ENCODE measurements at regions not wholly inside any gene's neighbourhood (a gene's known extent, or its start where the extent isn't known, plus 50 kb on each side); places are given as distances from the start of the nearest gene placed in this dataset.

GRCh38 chr9:134267305-134267880 is 58.9 kb upstream of the RXRA start:
- TF ChIP-seq POLR2AphosphoS5 (IDR thresholded peaks at IDR 0.05; ENCODE audit: low read depth, low read length), result no peak
- TF ChIP-seq POLR2A (IDR thresholded peaks at IDR 0.05; ENCODE audit: low read depth, low read length), result no peak
- no peak for TF ChIP-seq TAF1 (IDR thresholded peaks at IDR 0.05; ENCODE audit: borderline replicate concordance, low read depth, low read length)
